SK-N-SH treated with all-trans-retinoic acid at 6 μM for 48 hours (cell line): ENCODE measurements at regions not wholly inside any gene's neighbourhood (a gene's known extent, or its start where the extent isn't known, plus 50 kb on each side); places are given as distances from the start of the nearest gene placed in this dataset.

Experiments used
- ESRRG ChIP-seq: fragments of 250-450 bp; sonication (Bioruptor Pico); IDR thresholded peaks from 2 replicates; pipeline ENCODE4 v1.6.1; 2021; ENCODE audit warnings: mild to moderate bottlenecking
- OSR1 ChIP-seq: fragments of 250-450 bp; sonication (Bioruptor Pico); IDR thresholded peaks from 2 replicates; pipeline ENCODE4 v1.8.0; 2022; ENCODE audit warnings: moderate library complexity, mild to moderate bottlenecking, inconsistent platforms
- ZNF70 ChIP-seq: fragments of 450-650 bp; formaldehyde crosslinking; IDR thresholded peaks from 2 replicates; pipeline ENCODE4 v1.5.0; 2020; ENCODE audit warnings: mild to moderate bottlenecking, moderate library complexity
- TF ChIP-seq, protein P1 (sequence below): fragments of 250-450 bp; sonication (Bioruptor Pico); IDR thresholded peaks from 2 replicates; pipeline ENCODE4 v1.5.1; 2020; ENCODE audit warnings: low read depth, mild to moderate bottlenecking, moderate library complexity
- TF ChIP-seq, protein P2 (sequence below): fragments of 250-450 bp; sonication (Bioruptor Pico); IDR thresholded peaks from 2 replicates; pipeline ENCODE4 v1.5.1; 2021; ENCODE audit warnings: mild to moderate bottlenecking, moderate library complexity

DNA sequence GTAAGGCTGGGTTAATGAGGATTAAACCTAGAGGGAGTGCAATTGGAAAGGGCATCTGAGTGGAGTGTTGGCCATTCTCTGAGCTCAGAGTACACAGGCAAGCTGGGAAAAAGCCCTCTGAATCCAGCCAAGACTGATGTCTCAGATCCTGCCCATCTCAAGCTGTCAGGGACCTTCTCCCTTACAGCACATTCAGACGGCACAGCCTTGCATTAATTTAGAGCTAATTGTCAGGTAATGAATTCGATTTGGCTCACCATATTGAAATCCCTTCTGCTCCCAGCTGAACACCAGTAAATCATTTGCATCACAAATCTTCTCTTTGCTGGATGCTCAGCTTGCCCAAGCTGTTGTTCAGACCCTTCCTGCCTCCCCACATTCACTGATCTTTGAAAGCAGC, 399.3 kb upstream of the PODXL start:
- TF ChIP-seq ZNF70 (CRISPR knock-in tag) (no peak), ESRRG (CRISPR knock-in tag) (no peak), OSR1 (CRISPR knock-in tag) (no peak)
- TF ChIP-seq, protein P1, sequence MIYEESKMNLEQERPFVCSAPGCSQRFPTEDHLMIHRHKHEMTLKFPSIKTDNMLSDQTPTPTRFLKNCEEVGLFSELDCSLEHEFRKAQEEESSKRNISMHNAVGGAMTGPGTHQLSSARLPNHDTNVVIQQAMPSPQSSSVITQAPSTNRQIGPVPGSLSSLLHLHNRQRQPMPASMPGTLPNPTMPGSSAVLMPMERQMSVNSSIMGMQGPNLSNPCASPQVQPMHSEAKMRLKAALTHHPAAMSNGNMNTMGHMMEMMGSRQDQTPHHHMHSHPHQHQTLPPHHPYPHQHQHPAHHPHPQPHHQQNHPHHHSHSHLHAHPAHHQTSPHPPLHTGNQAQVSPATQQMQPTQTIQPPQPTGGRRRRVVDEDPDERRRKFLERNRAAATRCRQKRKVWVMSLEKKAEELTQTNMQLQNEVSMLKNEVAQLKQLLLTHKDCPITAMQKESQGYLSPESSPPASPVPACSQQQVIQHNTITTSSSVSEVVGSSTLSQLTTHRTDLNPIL (CRISPR knock-in tag) = no peak
- TF ChIP-seq, protein P2, sequence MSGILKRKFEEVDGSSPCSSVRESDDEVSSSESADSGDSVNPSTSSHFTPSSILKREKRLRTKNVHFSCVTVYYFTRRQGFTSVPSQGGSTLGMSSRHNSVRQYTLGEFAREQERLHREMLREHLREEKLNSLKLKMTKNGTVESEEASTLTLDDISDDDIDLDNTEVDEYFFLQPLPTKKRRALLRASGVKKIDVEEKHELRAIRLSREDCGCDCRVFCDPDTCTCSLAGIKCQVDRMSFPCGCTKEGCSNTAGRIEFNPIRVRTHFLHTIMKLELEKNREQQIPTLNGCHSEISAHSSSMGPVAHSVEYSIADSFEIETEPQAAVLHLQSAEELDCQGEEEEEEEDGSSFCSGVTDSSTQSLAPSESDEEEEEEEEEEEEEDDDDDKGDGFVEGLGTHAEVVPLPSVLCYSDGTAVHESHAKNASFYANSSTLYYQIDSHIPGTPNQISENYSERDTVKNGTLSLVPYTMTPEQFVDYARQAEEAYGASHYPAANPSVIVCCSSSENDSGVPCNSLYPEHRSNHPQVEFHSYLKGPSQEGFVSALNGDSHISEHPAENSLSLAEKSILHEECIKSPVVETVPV = no peak
